Colonic mucosa (tissue), 4 donors: ENCODE measurements at regions not wholly inside any gene's neighbourhood (a gene's known extent, or its start where the extent isn't known, plus 50 kb on each side); places are given as distances from the start of the nearest gene placed in this dataset.

ENCODE experiments used
- DNase-seq: peaks from one replicate; pipeline ENCODE4 v3.0.0-alpha.2; 2020
- H3K27ac ChIP-seq: fragments of 200-600 bp; one replicate; pipeline ENCODE4 v1.8.0; 2021
- H3K27me3 ChIP-seq: fragments of 200-600 bp; one replicate; pipeline ENCODE4 v1.8.0; 2021
- H3K36me3 ChIP-seq: fragments of 200-600 bp; one replicate; pipeline ENCODE4 v1.8.0; 2021
- H3K4me1 ChIP-seq: fragments of 200-600 bp; one replicate; pipeline ENCODE4 v1.8.0; 2021; ENCODE audit warnings: mild to moderate bottlenecking
- H3K4me3 ChIP-seq: fragments of 200-600 bp; one replicate; pipeline ENCODE4 v1.8.0; 2021
- H3K9ac ChIP-seq, 2 donors: one replicate each; pipeline ENCODE4 v1.7.0; 2013; ENCODE audit warnings: control low read depth in 2 of 2, low read depth in 2 of 2, low read length in 2 of 2
- H3K9me3 ChIP-seq: fragments of 200-600 bp; one replicate; pipeline ENCODE4 v1.8.0; 2021
- CTCF ChIP-seq: fragments of 200-600 bp; IDR thresholded peaks from one replicate; pipeline ENCODE4 v1.8.0; 2022; ENCODE audit warnings: antibody characterized with exemption, mild to moderate bottlenecking
- intact Hi-C: fragments of 100-400 bp; cut with DNase I; formaldehyde crosslinking; loops from one replicate; pipeline ENCODE4 v1.14.1; 2022
- donor health status: healthy.
- donor health status: DM: no; HTN: no; CAD: no.
- donor health status: DM: no; HTN: no; CAD: no.

- Histone ChIP-seq H3K36me3 (no peaks in the 10 kb centered on the region), H3K27me3 (no peaks in the 10 kb centered on the region), H3K4me3 (no peak overlapping the region), H3K27ac (no peak overlapping the region), H3K9ac (no peak overlapping the region), H3K9me3 (no peaks in the 10 kb centered on the region), H3K4me1 (no peaks in the 10 kb centered on the region)
- DNase-seq = no peak
- intact Hi-C loops = no loop called here
- no peak for TF ChIP-seq CTCF
These were observed 132.0 kb upstream of the EEF1E1 start for GRCh38 chr6:8234321-8234720.

GRCh38 chr6:8231956-8232355, 129.6 kb upstream of the EEF1E1 start:
- Histone ChIP-seq H3K9me3 (no peaks in the 10 kb centered on the region), H3K9ac (no peak overlapping the region), H3K27me3 (no peaks in the 10 kb centered on the region), H3K4me3 (no peak overlapping the region), H3K36me3 (no peaks in the 10 kb centered on the region), H3K27ac (no peak overlapping the region), H3K4me1 (no peaks in the 10 kb centered on the region)
- DNase-seq = no peak
- no peak for TF ChIP-seq CTCF
- intact Hi-C loops = no loop called here

DNA sequence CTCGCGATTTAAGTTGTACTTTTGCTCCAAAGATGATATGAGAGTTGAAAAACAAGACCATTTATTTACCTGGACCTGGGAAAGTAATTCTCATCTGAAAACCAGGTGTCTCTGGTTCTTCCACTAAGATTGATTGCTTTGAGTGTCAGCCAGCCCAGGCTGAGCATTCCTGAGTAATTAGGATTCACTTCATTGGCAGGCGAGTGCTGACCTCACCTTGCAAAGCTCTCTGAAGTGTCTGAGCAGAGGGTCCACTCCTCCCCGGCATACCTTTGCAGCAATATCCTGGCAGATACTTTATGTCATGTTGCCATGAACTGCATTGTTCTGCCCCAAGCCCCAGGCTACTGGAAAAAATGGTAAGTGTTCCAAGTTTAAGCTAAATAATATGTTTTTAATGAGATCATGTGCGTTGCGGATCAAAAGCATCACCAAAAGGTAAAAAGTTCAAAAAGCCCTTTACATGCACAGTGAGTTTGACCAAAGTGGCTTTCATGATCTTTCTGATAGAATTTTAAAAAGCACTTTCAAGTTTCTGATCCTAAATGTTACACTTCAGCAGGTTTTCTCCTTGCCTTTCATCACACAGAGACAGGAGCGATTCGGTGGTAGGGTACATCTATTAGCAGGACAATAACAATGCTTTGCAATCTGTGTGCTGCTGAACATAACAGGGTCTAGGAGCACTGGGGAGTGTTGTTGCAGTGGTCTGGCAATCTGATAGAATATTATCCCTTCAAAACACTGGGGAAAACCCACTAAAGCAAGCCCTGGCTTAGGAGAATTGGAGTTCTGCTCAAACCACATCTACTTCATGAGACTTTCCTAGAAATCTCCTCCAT, 127.8 kb upstream of the EEF1E1 start:
- Histone ChIP-seq H3K27ac (no peak overlapping the region), H3K9ac (no peak overlapping the region), H3K27me3 (no peaks in the 10 kb centered on the region), H3K36me3 (no peaks in the 10 kb centered on the region), H3K9me3 (no peaks in the 10 kb centered on the region), H3K4me3 (no peak overlapping the region), H3K4me1 (no peaks in the 10 kb centered on the region)
- intact Hi-C loops = no loop called here
- no peak for DNase-seq
- no peak for TF ChIP-seq CTCF

DNA sequence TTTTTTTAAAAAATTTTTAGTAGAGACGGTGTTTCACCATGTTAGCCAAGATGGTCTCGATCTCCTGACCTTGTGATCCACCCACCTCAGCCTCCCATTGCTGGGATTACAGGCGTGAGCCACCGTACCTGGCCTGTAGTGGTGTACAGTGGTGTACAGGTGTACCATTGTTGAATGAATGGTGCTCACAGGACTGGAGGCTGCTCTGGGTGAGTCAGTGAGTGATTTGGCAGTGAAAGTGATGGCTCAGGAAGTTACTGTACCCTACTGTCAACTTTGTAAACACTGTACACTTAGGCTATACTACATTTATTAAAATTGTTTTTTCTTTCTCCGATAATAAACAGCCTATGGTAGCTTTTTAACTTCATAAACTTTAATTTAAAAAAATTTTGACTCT, 122.8 kb upstream of the EEF1E1 start:
- no peak for DNase-seq
- intact Hi-C loops = no loop called here
- no peak for TF ChIP-seq CTCF
- H3K9ac ChIP-seq = no peak overlapping the region
- H3K9me3 ChIP-seq = no peaks in the 10 kb centered on the region
- H3K36me3 ChIP-seq = no peaks in the 10 kb centered on the region
- H3K27ac ChIP-seq = no peak overlapping the region
- no peak overlapping the region for H3K4me3 ChIP-seq
- no peaks in the 10 kb centered on the region for H3K27me3 ChIP-seq
- no peaks in the 10 kb centered on the region for H3K4me1 ChIP-seq

DNA sequence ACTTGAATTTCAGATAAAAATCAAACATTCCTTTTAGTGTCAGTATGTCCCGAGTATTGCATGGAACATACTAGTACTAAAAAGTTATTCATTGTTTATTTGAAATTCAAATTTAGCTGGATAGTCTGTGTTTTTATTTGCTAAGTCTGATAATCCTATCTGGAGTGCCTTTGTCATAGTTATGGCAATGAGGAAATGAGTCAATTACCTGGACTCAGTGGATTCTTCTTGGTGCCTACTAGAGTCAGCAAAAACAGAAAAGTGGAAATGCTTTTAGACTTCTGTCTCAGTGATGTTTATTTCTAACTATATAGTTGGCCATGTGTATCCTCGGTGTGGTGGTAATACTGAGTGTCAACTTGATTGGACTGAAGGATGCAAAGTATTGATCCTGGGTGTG, 121.3 kb upstream of the EEF1E1 start:
- H3K27ac ChIP-seq = no peak overlapping the region
- no peaks in the 10 kb centered on the region for H3K36me3 ChIP-seq
- H3K9me3 ChIP-seq = no peaks in the 10 kb centered on the region
- H3K9ac ChIP-seq = no peak overlapping the region
- no peak overlapping the region for H3K4me3 ChIP-seq
- intact Hi-C loops = no loop called here
- no peak for TF ChIP-seq CTCF
- H3K27me3 ChIP-seq = no peaks in the 10 kb centered on the region
- DNase-seq = no peak
- no peaks in the 10 kb centered on the region for H3K4me1 ChIP-seq
